ENCODE measurements at regions not wholly inside any gene's neighbourhood (a gene's known extent, or its start where the extent isn't known, plus 50 kb on each side); places are given as distances from the start of the nearest gene placed in this dataset.

- no peak for DNase-seq (ENCODE audit: low read depth in 4 of 4, low spot score in 3 of 4)
Measured at GRCh38 chr18:47758000-47758399, 172.5 kb downstream of the SMAD2 start.

- DNase-seq (ENCODE audit: low read depth in 4 of 4, low spot score in 3 of 4) = peak in 2 of 4 donors; percentile 18 to 20
Measured at GRCh38 chr18:47756364-47757016, 174.0 kb downstream of the SMAD2 start.

GRCh38 chr18:47755102-47755456 lies 175.4 kb downstream of the SMAD2 start:
- DNase-seq (ENCODE audit: low read depth in 4 of 4, low spot score in 3 of 4) = no peak

- DNase-seq (ENCODE audit: low read depth in 4 of 4, low spot score in 3 of 4) = no peak
Measured at GRCh38 chr18:47754311-47755101, 176.0 kb downstream of the SMAD2 start.

- DNase-seq (ENCODE audit: low read depth in 4 of 4, low spot score in 3 of 4) = no peak
Measured at GRCh38 chr18:47752796-47753645, 177.4 kb downstream of the SMAD2 start.

- DNase-seq (ENCODE audit: low read depth in 4 of 4, low spot score in 3 of 4) = no peak
Measured at GRCh38 chr18:47750889-47751423, 179.5 kb downstream of the SMAD2 start.

- no peak for DNase-seq (ENCODE audit: low read depth in 4 of 4, low spot score in 3 of 4)
Measured at GRCh38 chr18:47749600-47749973, 180.9 kb downstream of the SMAD2 start.

GRCh38 chr18:47748847-47749599 lies 181.4 kb downstream of the SMAD2 start:
- DNase-seq (ENCODE audit: low read depth in 4 of 4, low spot score in 3 of 4) = peak; percentile 41 to 55 (median 48)

GRCh38 chr18:47748093-47748796 lies 182.2 kb downstream of the SMAD2 start:
- DNase-seq (ENCODE audit: low read depth in 4 of 4, low spot score in 3 of 4) = no peak

- DNase-seq (ENCODE audit: low read depth in 4 of 4, low spot score in 3 of 4) = no peak
Measured at GRCh38 chr18:47747260-47747795, 183.1 kb downstream of the SMAD2 start.

GRCh38 chr18:47746615-47747014 lies 183.8 kb downstream of the SMAD2 start:
- no peak for DNase-seq (ENCODE audit: low read depth in 4 of 4, low spot score in 3 of 4)

- no peak for DNase-seq (ENCODE audit: low read depth in 4 of 4, low spot score in 3 of 4)
Measured at GRCh38 chr18:47745227-47745626, 185.2 kb downstream of the SMAD2 start.

- DNase-seq (ENCODE audit: low read depth in 4 of 4, low spot score in 3 of 4) = no peak
Measured at GRCh38 chr18:47737956-47738355, 192.5 kb downstream of the SMAD2 start.

GRCh38 chr18:47737198-47737830 lies 193.1 kb downstream of the SMAD2 start:
- no peak for DNase-seq (ENCODE audit: low read depth in 4 of 4, low spot score in 3 of 4)

- DNase-seq (ENCODE audit: low read depth in 4 of 4, low spot score in 3 of 4) = no peak
Measured at GRCh38 chr18:47736376-47737140, 193.9 kb downstream of the SMAD2 start.

- DNase-seq (ENCODE audit: low read depth in 4 of 4, low spot score in 3 of 4) = no peak
Measured at GRCh38 chr18:47735041-47735702, 195.3 kb downstream of the SMAD2 start.

- no peak for DNase-seq (ENCODE audit: low read depth in 4 of 4, low spot score in 3 of 4)
Measured at GRCh38 chr18:47731276-47731675, 199.2 kb downstream of the SMAD2 start.

- DNase-seq (ENCODE audit: low read depth in 4 of 4, low spot score in 3 of 4) = no peak
Measured at GRCh38 chr18:47730795-47731194, 199.7 kb downstream of the SMAD2 start.
